ENCODE measurements at regions not wholly inside any gene's neighbourhood (a gene's known extent, or its start where the extent isn't known, plus 50 kb on each side); places are given as distances from the start of the nearest gene placed in this dataset.

GRCh38 chr1:67948151-67949080 lies 102.0 kb downstream of the DIRAS3 start:
- no peak for DNase-seq

- peak in 20 of 51 donors; percentile 4 to 61 (median 22) for DNase-seq
Measured at GRCh38 chr1:67947114-67947513, 103.3 kb downstream of the DIRAS3 start.

GRCh38 chr1:67945733-67946374 lies 104.6 kb downstream of the DIRAS3 start:
- DNase-seq, result peak in 20 of 51 donors; percentile 2 to 54 (median 21)

- DNase-seq, result no peak
Measured at GRCh38 chr1:67942274-67942673, 108.2 kb downstream of the DIRAS3 start.

- DNase-seq, result no peak
Measured at GRCh38 chr1:67941746-67942145, 108.5 kb upstream of the GNG12 start.

GRCh38 chr1:67941155-67941554 lies 107.9 kb upstream of the GNG12 start:
- no peak for DNase-seq

GRCh38 chr1:67939942-67940341 lies 106.7 kb upstream of the GNG12 start:
- no peak for DNase-seq

GRCh38 chr1:67939186-67939743 lies 106.0 kb upstream of the GNG12 start:
- no peak for DNase-seq

- no peak for DNase-seq
Measured at GRCh38 chr1:67937651-67938050, 104.4 kb upstream of the GNG12 start.

- DNase-seq, result no peak
Measured at GRCh38 chr1:67937010-67937409, 103.7 kb upstream of the GNG12 start.

- no peak for DNase-seq
Measured at GRCh38 chr1:67935560-67935959, 102.3 kb upstream of the GNG12 start.

- DNase-seq, result no peak
Measured at GRCh38 chr1:67931198-67931597, 97.9 kb upstream of the GNG12 start.

GRCh38 chr1:67923074-67923473 lies 89.8 kb upstream of the GNG12 start:
- DNase-seq, result no peak

GRCh38 chr1:67921725-67922489 lies 88.6 kb upstream of the GNG12 start:
- no peak for DNase-seq

GRCh38 chr1:67919274-67920072 lies 86.2 kb upstream of the GNG12 start:
- no peak for DNase-seq

- no peak for DNase-seq
Measured at GRCh38 chr1:67918067-67918466, 84.8 kb upstream of the GNG12 start.

- no peak for DNase-seq
Measured at GRCh38 chr1:67917006-67917405, 83.7 kb upstream of the GNG12 start.

- DNase-seq, result no peak
Measured at GRCh38 chr1:67916140-67916886, 83.0 kb upstream of the GNG12 start.

- DNase-seq, result no peak
Measured at GRCh38 chr1:67909776-67910175, 76.5 kb upstream of the GNG12 start.
